HepG2 (cell line): ENCODE measurements at regions not wholly inside any gene's neighbourhood (a gene's known extent, or its start where the extent isn't known, plus 50 kb on each side); places are given as distances from the start of the nearest gene placed in this dataset.
A peak's percentile ranks its signal among the peaks of the same experiment; 100 is the strongest.

Source experiments
- ATAC-seq: fragments of 200-7000 bp; cut with Tn5 transposase; 3 replicates; pipeline ENCODE4 v1.9.1; 2020; ENCODE audit warnings: mild to moderate bottlenecking, moderate library complexity
- BruUV-seq: library from RNA; stranded (reverse); fragments of 400-500 nt; replicated peaks from 2 replicates; lab custom pipeline; 2021; lab: Mats Ljungman, UMichigan
- CTCF ChIA-PET: fragments of 300-600 bp; formaldehyde crosslinking; extraction: SDS; loops from one replicate; lab custom pipeline; 2021; ENCODE audit warnings: low total read pairs, inconsistent platforms, low intra/inter-chr PET ratio; lab: Yijun Ruan, JAX
- POLR2A ChIA-PET: fragments of 350-600 bp; sonication (Branson Sonifier 250); formaldehyde crosslinking; loops from one replicate; lab custom pipeline; 2020; ENCODE audit warnings: antibody characterized with exemption, inconsistent platforms; lab: Yijun Ruan, JAX
- DNase-seq: peaks from one replicate; pipeline ENCODE4 v3.0.0-alpha.2; 2015; ENCODE audit warnings: low spot score
- FAIRE-seq: peaks from 3 replicates; lab custom pipeline; 2011; peaks lifted over from hg19 to GRCh38; lab: Jason Lieb, UNC
- H2AFZ ChIP-seq: one replicate; pipeline ENCODE4 v1.6.1; 2011; ENCODE audit warnings: low read length, inconsistent platforms
- H3K27ac ChIP-seq: fragments of 300-600 bp; 3 replicates; pipeline ENCODE4 v1.8.0; 2011; ENCODE audit warnings: mixed run types, mild to moderate bottlenecking, mixed read lengths, low read length, inconsistent platforms; ENCODE audit not compliant: insufficient read depth; ENCODE audit errors: extremely low read length
- H3K27me3 ChIP-seq, 2 experiments: fragments of 200-600 bp in 1 of 2; 2 replicates in 1 of 2; 3 replicates in 1 of 2; pipeline versions ENCODE4 v1.6.0 to v1.8.0; 2011; ENCODE audit warnings: low read length in 2 of 2, mild to moderate bottlenecking in 2 of 2, moderate library complexity in 2 of 2, inconsistent platforms in 1 of 2; ENCODE audit not compliant: insufficient read depth in 2 of 2, control insufficient read depth in 1 of 2
- H3K36me3 ChIP-seq, 2 experiments: fragments of 200-600 bp in 1 of 2; replicated peaks in 1 of 2; 2 replicates in 1 of 2; 3 replicates in 1 of 2; pipeline versions ENCODE4 v1.5.1 to v1.8.0; 2011; ENCODE audit warnings: low read length in 2 of 2, inconsistent platforms in 1 of 2; ENCODE audit not compliant: insufficient read depth in 2 of 2, control insufficient read depth in 1 of 2
- H3K4me1 ChIP-seq: 2 replicates; pipeline ENCODE4 v1.5.1; 2012; ENCODE audit warnings: low read length, inconsistent platforms; ENCODE audit not compliant: insufficient read depth
- H3K4me2 ChIP-seq: 2 replicates; pipeline ENCODE4 v1.6.0; 2011; ENCODE audit warnings: low read depth, low read length, inconsistent platforms
- H3K4me3 ChIP-seq, 3 experiments: fragments of 200-600 bp in 1 of 3; sonication (generic), shearing (Covaris generic) in 1 of 3; replicated peaks in 1 of 3; 2 replicates each; pipeline ENCODE4 v1.5.1; 2011 to 2016; ENCODE audit warnings: low read length in 3 of 3, inconsistent platforms in 2 of 3, low read depth in 2 of 3, mild to moderate bottlenecking in 2 of 3, control low read depth in 1 of 3, mixed read lengths in 1 of 3; ENCODE audit not compliant: insufficient read depth in 1 of 3
- H3K79me2 ChIP-seq: one replicate; pipeline ENCODE4 v1.6.1; 2011; ENCODE audit warnings: low read length, inconsistent platforms; ENCODE audit not compliant: insufficient read depth
- H3K9ac ChIP-seq: 2 replicates; pipeline ENCODE4 v1.6.0; 2011; ENCODE audit warnings: mild to moderate bottlenecking, low read depth, low read length, inconsistent platforms; ENCODE audit not compliant: insufficient read depth
- H3K9me3 ChIP-seq: 2 replicates; pipeline ENCODE4 v1.5.1; 2012; ENCODE audit warnings: mild to moderate bottlenecking, low read length
- H4K20me1 ChIP-seq: 2 replicates; pipeline ENCODE4 v1.6.0; 2011; ENCODE audit warnings: inconsistent platforms, mild to moderate bottlenecking, low read length, moderate library complexity; ENCODE audit not compliant: insufficient read depth
- GFI1 ChIP-seq: sonication (generic); formaldehyde crosslinking; IDR thresholded peaks from 2 replicates; pipeline ENCODE4 v1.5.0; 2020; ENCODE audit warnings: missing genetic modification reagents, mild to moderate bottlenecking, borderline replicate concordance
- HNF4A ChIP-seq: sonication (generic); formaldehyde crosslinking; IDR thresholded peaks from 2 replicates; pipeline ENCODE4 v1.4.0; 2020; ENCODE audit warnings: missing genetic modification reagents
- LRRFIP1 ChIP-seq: sonication (generic); formaldehyde crosslinking; conservative IDR thresholded peaks from 2 replicates; pipeline ENCODE4 v1.4.0; 2020; ENCODE audit warnings: missing genetic modification reagents
- TRAFD1 ChIP-seq: sonication (generic); formaldehyde crosslinking; IDR thresholded peaks from 2 replicates; pipeline ENCODE4 v1.5.1; 2020; ENCODE audit warnings: missing genetic modification reagents, mild to moderate bottlenecking, borderline replicate concordance
- ZNF780A ChIP-seq: sonication (generic); formaldehyde crosslinking; IDR thresholded peaks from 2 replicates; pipeline ENCODE4 v1.8.0; 2022; ENCODE audit warnings: mild to moderate bottlenecking, missing genetic modification reagents, moderate library complexity
- WGBS: methylation state at CpG from one replicate; pipeline ENCODE4 v1.1.6; 2017; ENCODE audit warnings: low lambda C conversion rate; 5-methylcytosine and 5-hydroxymethylcytosine counted together
- in situ Hi-C: cut with HindIII; loops from 2 replicates; pipeline ENCODE4 v1.10.0; 2017; ENCODE audit warnings: low pct_unique_long_range_greater_than_20kb; ENCODE audit not compliant: extremely low pct_ligation_motif_present
- intact Hi-C: fragments of 100-400 bp; cut with micrococcal nuclease; formaldehyde crosslinking; loops from one replicate; pipeline ENCODE4 v1.10.0; 2022; ENCODE audit not compliant: unreplicated experiment

- H4K20me1 ChIP-seq = no peaks in the 10 kb centered on the region
- H3K27me3 ChIP-seq = no peaks in the 10 kb centered on the region
- POLR2A ChIA-PET = no interaction called here
- in situ Hi-C loops = no loop called here
- ATAC-seq = peak; percentile 51; the same call in 2 of the 3 replicates
- CTCF ChIA-PET = no interaction called here
- no peak overlapping the region for H2AFZ ChIP-seq
- 37% methylated on average over 4 of the region's 4 CpGs for WGBS
- DNase-seq = no peak
- H3K9ac ChIP-seq = no peak overlapping the region
- no peak overlapping the region for H3K4me2 ChIP-seq
- H3K36me3 ChIP-seq = no peaks in the 10 kb centered on the region
- FAIRE-seq = no peak
- TF ChIP-seq ZNF780A (CRISPR knock-in tag) (peak; percentile 79; the same call in 1 of the 2 replicates), HNF4A (peak; percentile 48; the same call in 1 of the 2 replicates), GFI1 (CRISPR knock-in tag) (no peak)
- no peak overlapping the region for H3K27ac ChIP-seq
- no peak overlapping the region for H3K4me3 ChIP-seq
- no TSS peak for BruUV-seq
- peaks cover 18% of the 10 kb centered on the region for H3K4me1 ChIP-seq
- intact Hi-C loops = no loop called here
- H3K79me2 ChIP-seq = no peaks in the 10 kb centered on the region
- H3K9me3 ChIP-seq = no peaks in the 10 kb centered on the region
These were observed 502.1 kb downstream of the SUCLG1 start for GRCh38 chr2:83956991-83957390.

- no peak for DNase-seq
- intact Hi-C loops (no loop called here), in situ Hi-C loops (no loop called here)
- no peak overlapping the region for H3K4me3 ChIP-seq
- H2AFZ ChIP-seq = no peak overlapping the region
- no peak overlapping the region for H3K27ac ChIP-seq
- H3K9ac ChIP-seq = no peak overlapping the region
- WGBS = 10% methylated on average over 1 of the region's 1 CpG
- no peaks in the 10 kb centered on the region for H3K27me3 ChIP-seq
- no peaks in the 10 kb centered on the region for H4K20me1 ChIP-seq
- no peak for ATAC-seq
- H3K79me2 ChIP-seq = no peaks in the 10 kb centered on the region
- POLR2A ChIA-PET = no interaction called here
- H3K4me1 ChIP-seq = peaks cover 18% of the 10 kb centered on the region
- no peak for FAIRE-seq
- no TSS peak for BruUV-seq
- CTCF ChIA-PET = no interaction called here
- H3K4me2 ChIP-seq = no peak overlapping the region
- H3K9me3 ChIP-seq = no peaks in the 10 kb centered on the region
- TF ChIP-seq TRAFD1 (no peak), LRRFIP1 (no peak)
- H3K36me3 ChIP-seq = no peaks in the 10 kb centered on the region
These were observed 505.4 kb downstream of the SUCLG1 start for GRCh38 chr2:83953697-83954096.
